ENCODE measurements at regions not wholly inside any gene's neighbourhood (a gene's known extent, or its start where the extent isn't known, plus 50 kb on each side); places are given as distances from the start of the nearest gene placed in this dataset.
"Not testable (repeated sequence)": the region's sequence is repeated elsewhere in the genome, so short reads cannot be mapped to it uniquely, and the experiment has no call there.

GRCh38 chr10:42236401-42236800 is 402.0 kb downstream of the ZNF33B start:
- TF ChIP-seq EZH2 (IDR thresholded peaks at IDR 0.05; ENCODE audit: insufficient read depth, poor library complexity, severe bottlenecking); EZH2phosphoT487 (IDR thresholded peaks at IDR 0.05; ENCODE audit: insufficient read depth, low read depth): not testable (repeated sequence)

Data from GM23248 (cell line).